ENCODE measurements at regions not wholly inside any gene's neighbourhood (a gene's known extent, or its start where the extent isn't known, plus 50 kb on each side); places are given as distances from the start of the nearest gene placed in this dataset.

DNA sequence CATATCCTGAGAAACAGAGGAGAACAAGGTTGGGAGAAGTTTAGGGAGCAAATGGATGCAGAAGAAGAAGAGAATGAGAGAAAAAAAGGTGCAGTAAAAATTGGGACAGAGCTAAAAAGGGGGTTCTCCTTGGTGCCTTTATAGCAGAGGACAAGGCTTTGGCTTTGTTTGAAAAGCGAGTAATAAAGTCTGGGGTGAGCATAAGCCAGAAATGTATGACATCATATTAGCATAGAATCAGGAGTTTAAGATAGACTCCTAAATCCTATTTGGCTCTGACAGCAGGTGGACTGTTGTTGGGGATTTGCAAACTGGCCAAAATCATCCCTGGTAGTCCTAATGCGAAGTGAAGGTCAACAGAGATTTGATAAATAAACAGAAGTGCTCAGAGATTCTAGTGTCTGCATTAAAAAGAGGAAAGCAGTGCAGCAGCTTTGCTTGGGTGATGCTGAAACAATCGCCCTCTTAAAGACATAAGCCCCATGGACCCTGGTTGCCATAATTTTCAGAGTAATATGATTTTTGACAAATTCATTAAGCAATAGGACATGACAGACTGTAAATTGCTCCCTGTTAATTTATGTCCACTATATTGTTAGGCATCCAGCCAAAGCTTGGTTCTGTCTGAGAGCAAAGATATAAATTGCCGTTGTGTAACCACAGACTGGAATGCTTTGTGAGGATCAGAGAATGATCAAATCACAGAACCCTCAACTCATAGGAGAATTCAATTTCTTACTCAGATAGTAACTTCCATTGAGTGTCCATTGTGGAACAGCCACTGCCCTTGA is 385.0 kb upstream of the NFIA start:
- TF ChIP-seq, protein P1, sequence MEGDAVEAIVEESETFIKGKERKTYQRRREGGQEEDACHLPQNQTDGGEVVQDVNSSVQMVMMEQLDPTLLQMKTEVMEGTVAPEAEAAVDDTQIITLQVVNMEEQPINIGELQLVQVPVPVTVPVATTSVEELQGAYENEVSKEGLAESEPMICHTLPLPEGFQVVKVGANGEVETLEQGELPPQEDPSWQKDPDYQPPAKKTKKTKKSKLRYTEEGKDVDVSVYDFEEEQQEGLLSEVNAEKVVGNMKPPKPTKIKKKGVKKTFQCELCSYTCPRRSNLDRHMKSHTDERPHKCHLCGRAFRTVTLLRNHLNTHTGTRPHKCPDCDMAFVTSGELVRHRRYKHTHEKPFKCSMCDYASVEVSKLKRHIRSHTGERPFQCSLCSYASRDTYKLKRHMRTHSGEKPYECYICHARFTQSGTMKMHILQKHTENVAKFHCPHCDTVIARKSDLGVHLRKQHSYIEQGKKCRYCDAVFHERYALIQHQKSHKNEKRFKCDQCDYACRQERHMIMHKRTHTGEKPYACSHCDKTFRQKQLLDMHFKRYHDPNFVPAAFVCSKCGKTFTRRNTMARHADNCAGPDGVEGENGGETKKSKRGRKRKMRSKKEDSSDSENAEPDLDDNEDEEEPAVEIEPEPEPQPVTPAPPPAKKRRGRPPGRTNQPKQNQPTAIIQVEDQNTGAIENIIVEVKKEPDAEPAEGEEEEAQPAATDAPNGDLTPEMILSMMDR (IDR thresholded peaks at IDR 0.05) = no peak
- TF ChIP-seq POLR2A (IDR thresholded peaks at IDR 0.05) = no peak

Data from lower leg skin (tissue), 3 donors.